Cardiac muscle cell (in vitro differentiated cells and primary cell): ENCODE measurements at regions not wholly inside any gene's neighbourhood (a gene's known extent, or its start where the extent isn't known, plus 50 kb on each side); places are given as distances from the start of the nearest gene placed in this dataset.
"Not testable (repeated sequence)": the region's sequence is repeated elsewhere in the genome, so short reads cannot be mapped to it uniquely, and the experiment has no call there.

Source experiments
- DNase-seq, 2 donors: peaks; one replicate each; pipeline versions ENCODE4 v3.0.0 to v3.0.0-alpha.2; 2010 to 2017; ENCODE audit warnings: low read depth in 1 of 2, low spot score in 1 of 2
- H3K27ac ChIP-seq: fragments of 200-600 bp; sonication (generic); 2 replicates; pipeline ENCODE4 v1.5.1; 2016
- H3K27me3 ChIP-seq: fragments of 200-600 bp; sonication (generic); 2 replicates; pipeline ENCODE4 v1.6.0; 2016; ENCODE audit warnings: control low read depth
- H3K36me3 ChIP-seq: fragments of 200-600 bp; sonication (generic); 2 replicates; pipeline ENCODE4 v1.5.1; 2016; ENCODE audit warnings: control low read depth
- H3K4me1 ChIP-seq: fragments of 200-600 bp; sonication (generic); 2 replicates; pipeline ENCODE4 v1.8.1; 2017; ENCODE audit warnings: low read depth, mild to moderate bottlenecking, mixed run types
- H3K4me3 ChIP-seq: fragments of 200-600 bp; sonication (generic); 2 replicates; pipeline ENCODE4 v1.5.1; 2016; ENCODE audit warnings: mild to moderate bottlenecking
- H3K9me3 ChIP-seq: fragments of 200-600 bp; sonication (generic); 2 replicates; pipeline ENCODE4 v1.5.1; 2017; ENCODE audit warnings: low read depth, mild to moderate bottlenecking, control low read depth
- CTCF ChIP-seq: IDR thresholded peaks from 2 replicates; pipeline ENCODE4 v1.5.1; 2012; ENCODE audit warnings: low read depth, mild to moderate bottlenecking, low read length

- no peak overlapping the region for H3K27ac ChIP-seq
- TF ChIP-seq CTCF, result no peak
- H3K9me3 ChIP-seq, result no peaks in the 10 kb centered on the region
- no peak for DNase-seq
- no peaks in the 10 kb centered on the region for H3K36me3 ChIP-seq
- no peaks in the 10 kb centered on the region for H3K4me1 ChIP-seq
- H3K27me3 ChIP-seq, result no peaks in the 10 kb centered on the region
- H3K4me3 ChIP-seq, result no peak overlapping the region
Measured at GRCh38 chr10:80952436-80952835, 414.7 kb downstream of the SH2D4B start.

- TF ChIP-seq CTCF, result no peak
- Histone ChIP-seq H3K36me3 (no peaks in the 10 kb centered on the region), H3K4me3 (no peak overlapping the region), H3K27me3 (no peaks in the 10 kb centered on the region), H3K9me3 (no peaks in the 10 kb centered on the region), H3K4me1 (no peaks in the 10 kb centered on the region), H3K27ac (no peak overlapping the region)
- no peak for DNase-seq
Measured at GRCh38 chr10:80957161-80957560, 419.5 kb downstream of the SH2D4B start.

GRCh38 chr10:80964179-80964578 is 426.5 kb downstream of the SH2D4B start:
- no peaks in the 10 kb centered on the region for H3K27me3 ChIP-seq
- DNase-seq, result no peak
- H3K9me3 ChIP-seq, result no peaks in the 10 kb centered on the region
- peaks cover 14% of the 10 kb centered on the region for H3K4me1 ChIP-seq
- no peak for TF ChIP-seq CTCF
- no peak overlapping the region for H3K27ac ChIP-seq
- H3K36me3 ChIP-seq, result no peaks in the 10 kb centered on the region
- no peak overlapping the region for H3K4me3 ChIP-seq

GRCh38 chr10:80964955-80965614 is 427.4 kb downstream of the SH2D4B start:
- TF ChIP-seq CTCF, result no peak
- peak in 1 of 2 donors; percentile 2 for DNase-seq
- Histone ChIP-seq H3K4me1 (peaks cover 14% of the 10 kb centered on the region), H3K27ac (no peak overlapping the region), H3K4me3 (no peak overlapping the region), H3K36me3 (no peaks in the 10 kb centered on the region), H3K9me3 (no peaks in the 10 kb centered on the region), H3K27me3 (no peaks in the 10 kb centered on the region)

- Histone ChIP-seq H3K27ac (no peak overlapping the region), H3K9me3 (no peaks in the 10 kb centered on the region), H3K27me3 (no peaks in the 10 kb centered on the region), H3K4me1 (peaks cover 14% of the 10 kb centered on the region), H3K4me3 (no peak overlapping the region), H3K36me3 (no peaks in the 10 kb centered on the region)
- no peak for TF ChIP-seq CTCF
- no peak for DNase-seq
Measured at GRCh38 chr10:80966326-80966986, 428.8 kb downstream of the SH2D4B start.

GRCh38 chr10:80967357-80967756 is 429.7 kb downstream of the SH2D4B start:
- H3K27me3 ChIP-seq, H3K27ac ChIP-seq, H3K4me3 ChIP-seq, H3K36me3 ChIP-seq, DNase-seq, H3K9me3 ChIP-seq: not testable (repeated sequence)
- peaks cover 14% of the 10 kb centered on the region for H3K4me1 ChIP-seq
